Spleen (tissue), 11 donors: ENCODE measurements at regions not wholly inside any gene's neighbourhood (a gene's known extent, or its start where the extent isn't known, plus 50 kb on each side); places are given as distances from the start of the nearest gene placed in this dataset.

Experiments
- DNase-seq: peaks from one replicate; pipeline ENCODE4 v3.0.0-alpha.2; 2020
- H3K27ac ChIP-seq, 8 donors: fragments of 200-600 bp; sonication (generic) in 7 of 8; 1 replicate in 4 of 8; 2 replicates in 4 of 8; pipeline versions ENCODE4 v1.5.0 to v1.8.0; 2016 to 2021; ENCODE audit warnings: inconsistent platforms in 4 of 8, mild to moderate bottlenecking in 4 of 8, moderate library complexity in 1 of 8
- H3K27me3 ChIP-seq, 7 donors: fragments of 200-600 bp; sonication (generic) in 6 of 7; replicated peaks in 1 of 7; 1 replicate in 4 of 7; 2 replicates in 3 of 7; pipeline versions ENCODE4 v1.5.0 to v1.8.0; 2016 to 2021; ENCODE audit warnings: inconsistent platforms in 3 of 7, mild to moderate bottlenecking in 1 of 7
- H3K36me3 ChIP-seq, 6 donors: fragments of 200-600 bp; sonication (generic) in 5 of 6; 1 replicate in 4 of 6; 2 replicates in 2 of 6; pipeline versions ENCODE4 v1.5.0 to v1.8.0; 2016 to 2021; ENCODE audit warnings: inconsistent platforms in 2 of 6
- H3K4me1 ChIP-seq, 6 donors: fragments of 200-600 bp; sonication (generic) in 5 of 6; 1 replicate in 3 of 6; 2 replicates in 3 of 6; pipeline versions ENCODE4 v1.5.0 to v1.8.0; 2016 to 2021; ENCODE audit warnings: inconsistent platforms in 3 of 6
- H3K4me3 ChIP-seq, 8 donors: fragments of 200-600 bp; sonication (generic) in 7 of 8; 1 replicate in 4 of 8; 2 replicates in 4 of 8; pipeline versions ENCODE4 v1.5.0 to v1.8.0; 2016 to 2021; ENCODE audit warnings: inconsistent platforms in 4 of 8, mild to moderate bottlenecking in 4 of 8, moderate library complexity in 2 of 8
- H3K9me3 ChIP-seq, 8 donors: fragments of 200-600 bp; sonication (generic) in 7 of 8; 1 replicate in 4 of 8; 2 replicates in 4 of 8; pipeline versions ENCODE4 v1.5.0 to v1.8.0; 2016 to 2021; ENCODE audit warnings: inconsistent platforms in 4 of 8
- CTCF ChIP-seq, 11 experiments: fragments of 200-600 bp in 7 of 11; fragments of 450-650 bp in 4 of 11; sonication (generic) in 4 of 11; IDR thresholded peaks in 8 of 11; conservative IDR thresholded peaks in 3 of 11; 1 replicate in 7 of 11; 2 replicates in 4 of 11; pipeline versions ENCODE4 v1.4.0 to v1.8.0; 2016 to 2021; ENCODE audit warnings: antibody characterized with exemption in 11 of 11, inconsistent platforms in 4 of 11, mild to moderate bottlenecking in 1 of 11
- POLR2A ChIP-seq, 3 donors: fragments of 450-650 bp; IDR thresholded peaks; one replicate each; pipeline ENCODE4 v1.5.1; 2017; ENCODE audit warnings: antibody characterized with exemption in 3 of 3, mild to moderate bottlenecking in 1 of 3
- POLR2AphosphoS5 ChIP-seq, 3 donors: sonication (generic); formaldehyde crosslinking; IDR thresholded peaks; one replicate each; pipeline ENCODE4 v1.5.1; 2017; ENCODE audit warnings: antibody characterized with exemption in 3 of 3
- WGBS, 5 donors: extraction: QIAGEN DNeasy Blood & Tissue Kit in 3 of 5; methylation state at CpG; one replicate each; pipeline versions ENCODE4 v1.1.5 to v1.1.7; 2013 to 2018; 5-methylcytosine and 5-hydroxymethylcytosine counted together
- intact Hi-C: fragments of 100-400 bp; cut with DNase I; formaldehyde crosslinking; loops from one replicate; pipeline ENCODE4 v1.15.0; 2023; ENCODE audit warnings: low total_unique reads
- donor health status: healthy with polysubstance abuse.
- donor health status: DM: no; HTN: no; CAD: no; lungs with moderate emphysema.
- donor health status: DM: no; HTN: no; CAD: no.
- donor health status: Bipolar disorder and iron deficiency.
- donor health status: healthy.
- donor health status: DM: no; HTN: no; CAD: no.
- donor health status: DM: yes; HTN: yes; CAD: no.

GRCh38 chr1:62924983-62925790 is 141.3 kb downstream of the ATG4C start:
- Histone ChIP-seq H3K27ac (no peak overlapping the region), H3K9me3 (peaks cover 0 to 4% (median 0%) of the 10 kb centered on the region in 8 donors), H3K4me1 (no peaks in the 10 kb centered on the region), H3K27me3 (peaks cover 0 to 13% (median 0%) of the 10 kb centered on the region in 7 donors), H3K4me3 (no peak overlapping the region), H3K36me3 (no peaks in the 10 kb centered on the region)
- 71 to 88% (median 79%) methylated on average over 7 of the region's 7 CpGs for WGBS, 5 donors
- intact Hi-C loops: no loop called here
- no peak for TF ChIP-seq POLR2AphosphoS5 (IDR thresholded peaks at IDR 0.05)
- no peak for TF ChIP-seq POLR2A (IDR thresholded peaks at IDR 0.05)
- no peak for TF ChIP-seq CTCF (IDR thresholded peaks at IDR 0.05 in 8 of 11, conservative IDR thresholded peaks at IDR 0.05 in 3 of 11)
- DNase-seq: no peak

- DNase-seq: no peak
- no peak overlapping the region for H3K4me3 ChIP-seq
- peaks cover 0 to 13% (median 0%) of the 10 kb centered on the region in 7 donors for H3K27me3 ChIP-seq
- intact Hi-C loops: no loop called here
- no peaks in the 10 kb centered on the region for H3K36me3 ChIP-seq
- 82 to 91% (median 84%) methylated on average over 4 of the region's 4 CpGs for WGBS, 5 donors
- no peak overlapping the region for H3K27ac ChIP-seq
- no peaks in the 10 kb centered on the region for H3K4me1 ChIP-seq
- TF ChIP-seq POLR2AphosphoS5 (IDR thresholded peaks at IDR 0.05): no peak
- no peak for TF ChIP-seq CTCF (IDR thresholded peaks at IDR 0.05 in 8 of 11, conservative IDR thresholded peaks at IDR 0.05 in 3 of 11)
- TF ChIP-seq POLR2A (IDR thresholded peaks at IDR 0.05): no peak
- peaks cover 0 to 4% (median 0%) of the 10 kb centered on the region in 8 donors for H3K9me3 ChIP-seq
Observed at GRCh38 chr1:62926681-62927252, 142.8 kb downstream of the ATG4C start.

DNA sequence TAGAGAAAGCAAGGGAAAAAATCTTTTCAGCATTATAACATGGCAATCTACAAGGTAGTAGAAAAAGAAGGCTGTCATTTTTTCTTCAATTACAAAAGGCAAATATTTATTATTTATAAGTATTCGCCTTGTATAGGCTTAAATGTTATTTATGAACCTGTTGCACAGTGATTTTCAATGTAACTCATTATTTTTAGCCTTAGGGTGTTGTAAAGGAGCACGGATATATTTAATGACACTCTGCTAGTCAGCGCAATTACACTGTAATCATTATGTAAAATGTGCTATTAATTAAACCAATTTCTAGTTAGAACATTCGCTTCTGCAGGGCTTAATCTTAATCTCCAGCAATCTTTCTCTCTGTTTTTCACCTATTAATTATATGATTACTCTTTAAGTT is 145.0 kb downstream of the ATG4C start:
- Histone ChIP-seq H3K27ac (no peak overlapping the region), H3K27me3 (peaks cover 0 to 16% (median 0%) of the 10 kb centered on the region in 7 donors), H3K4me1 (no peaks in the 10 kb centered on the region), H3K36me3 (no peaks in the 10 kb centered on the region), H3K4me3 (no peak overlapping the region), H3K9me3 (no peaks in the 10 kb centered on the region)
- no peak for DNase-seq
- TF ChIP-seq POLR2AphosphoS5 (IDR thresholded peaks at IDR 0.05): no peak
- no peak for TF ChIP-seq POLR2A (IDR thresholded peaks at IDR 0.05)
- TF ChIP-seq CTCF (IDR thresholded peaks at IDR 0.05 in 8 of 11, conservative IDR thresholded peaks at IDR 0.05 in 3 of 11): no peak
- intact Hi-C loops: no loop called here
- WGBS, 5 donors: 87 to 95% (median 91%) methylated on average over 4 of the region's 4 CpGs

DNA sequence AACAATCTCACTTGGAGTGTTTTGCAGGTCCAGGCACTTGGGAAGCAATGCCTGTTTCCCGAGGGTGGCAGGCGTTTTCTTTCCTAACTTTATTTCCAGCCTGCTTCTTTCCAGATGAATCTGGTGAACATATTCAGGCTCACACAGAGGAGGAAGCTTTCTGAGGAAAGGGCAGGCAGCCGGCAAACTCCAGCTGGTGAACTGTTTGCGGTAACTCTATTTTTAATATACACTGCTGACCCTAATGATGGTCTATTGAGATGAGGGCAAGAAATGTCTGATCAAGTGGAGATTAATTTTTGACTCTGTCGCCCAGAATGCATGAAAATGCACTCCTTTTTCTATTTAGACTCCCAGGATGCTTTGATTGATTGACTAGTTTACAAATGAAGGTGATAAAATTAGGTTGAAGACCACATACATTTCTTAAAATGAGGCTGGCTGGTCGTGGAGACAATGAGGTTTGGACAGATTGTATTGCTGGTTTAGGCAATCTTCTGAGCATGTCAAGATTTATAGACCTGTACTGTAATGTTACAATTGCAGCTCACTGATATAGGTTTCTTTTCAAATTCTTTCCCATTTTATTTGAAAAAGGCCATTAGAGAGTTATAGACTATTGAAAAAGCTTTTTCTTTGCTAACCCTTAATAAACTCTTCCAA is 153.8 kb downstream of the ATG4C start:
- TF ChIP-seq CTCF (IDR thresholded peaks at IDR 0.05 in 8 of 11, conservative IDR thresholded peaks at IDR 0.05 in 3 of 11): no peak
- TF ChIP-seq POLR2AphosphoS5 (IDR thresholded peaks at IDR 0.05): no peak
- TF ChIP-seq POLR2A (IDR thresholded peaks at IDR 0.05): no peak
- H3K27me3 ChIP-seq: no peaks in the 10 kb centered on the region
- no peak overlapping the region for H3K4me3 ChIP-seq
- 74 to 82% (median 77%) methylated on average over 6 of the region's 6 CpGs for WGBS, 5 donors
- H3K27ac ChIP-seq: no peak overlapping the region
- no peaks in the 10 kb centered on the region for H3K9me3 ChIP-seq
- H3K4me1 ChIP-seq: no peaks in the 10 kb centered on the region
- intact Hi-C loops: no loop called here
- H3K36me3 ChIP-seq: no peaks in the 10 kb centered on the region
- no peak for DNase-seq
